ENCODE measurements at regions not wholly inside any gene's neighbourhood (a gene's known extent, or its start where the extent isn't known, plus 50 kb on each side); places are given as distances from the start of the nearest gene placed in this dataset.

GRCh38 chr10:1989090-1989489 is 251.8 kb upstream of the ADARB2 start:
- TF ChIP-seq CTCF (IDR thresholded peaks at IDR 0.05) (no peak), POLR2A (IDR thresholded peaks at IDR 0.05) (no peak)
